Endodermal cell (in vitro differentiated cells): ENCODE measurements at regions not wholly inside any gene's neighbourhood (a gene's known extent, or its start where the extent isn't known, plus 50 kb on each side); places are given as distances from the start of the nearest gene placed in this dataset.

Experiments used
- DNase-seq: peaks from one replicate; pipeline ENCODE4 v3.0.0-alpha.2; 2017
- H3K27ac ChIP-seq: 2 replicates; pipeline ENCODE4 v1.5.1; 2013; ENCODE audit warnings: mild to moderate bottlenecking, low read depth, low read length, moderate library complexity
- H3K27me3 ChIP-seq: 2 replicates; pipeline ENCODE4 v1.6.1; 2013; ENCODE audit warnings: mild to moderate bottlenecking, low read length, moderate library complexity; ENCODE audit not compliant: insufficient read depth, control insufficient read depth, poor library complexity, severe bottlenecking
- H3K36me3 ChIP-seq: 2 replicates; pipeline ENCODE4 v1.7.0; 2013; ENCODE audit warnings: mild to moderate bottlenecking, low read length, moderate library complexity; ENCODE audit not compliant: control insufficient read depth, insufficient read depth
- H3K4me1 ChIP-seq: one replicate; pipeline ENCODE4 v1.7.0; 2013; ENCODE audit warnings: low read length; ENCODE audit not compliant: control insufficient read depth, insufficient read depth
- H3K4me3 ChIP-seq: 2 replicates; pipeline ENCODE4 v1.5.1; 2013; ENCODE audit warnings: mild to moderate bottlenecking, low read length, moderate library complexity
- H3K9ac ChIP-seq: 2 replicates; pipeline ENCODE4 v1.6.1; 2013; ENCODE audit warnings: mild to moderate bottlenecking, low read length, moderate library complexity; ENCODE audit not compliant: poor library complexity, severe bottlenecking; ENCODE audit errors: extremely low read depth
- H3K9me3 ChIP-seq: 2 replicates; pipeline ENCODE4 v1.6.1; 2013; ENCODE audit warnings: mild to moderate bottlenecking, low read length, moderate library complexity; ENCODE audit not compliant: control insufficient read depth
- H3K27ac Mint-ChIP-seq: 2 replicates; pipeline ENCODE4 v1.8.0; 2020; ENCODE audit warnings: mixed read lengths
- H3K27me3 Mint-ChIP-seq: 2 replicates; pipeline ENCODE4 v1.8.0; 2021; ENCODE audit warnings: mild to moderate bottlenecking, mixed read lengths; ENCODE audit not compliant: insufficient read depth
- H3K36me3 Mint-ChIP-seq: 2 replicates; pipeline ENCODE4 v1.8.0; 2020; ENCODE audit warnings: low read depth, mixed read lengths
- H3K4me1 Mint-ChIP-seq: 2 replicates; pipeline ENCODE4 v1.8.0; 2020; ENCODE audit warnings: mixed read lengths
- H3K4me3 Mint-ChIP-seq: 2 replicates; pipeline ENCODE4 v1.8.0; 2020; ENCODE audit warnings: mild to moderate bottlenecking, moderate library complexity, mixed read lengths
- H3K9me3 Mint-ChIP-seq: 2 replicates; pipeline ENCODE4 v1.8.0; 2020; ENCODE audit warnings: mild to moderate bottlenecking, mixed read lengths
- CTCF ChIP-seq: fragments of 200-600 bp; sonication (generic); conservative IDR thresholded peaks from 2 replicates; pipeline ENCODE4 v1.5.0; 2021; ENCODE audit warnings: antibody characterized with exemption, mild to moderate bottlenecking
- WGBS, 2 experiments: methylation state at CpG; one replicate each; pipeline versions ENCODE4 v1.1.5 to v1.1.7; 2013; ENCODE audit warnings: missing lambda C conversion rate in 2 of 2, mixed read lengths in 1 of 2; ENCODE audit not compliant: insufficient coverage in 1 of 2, insufficient read length in 1 of 2; 5-methylcytosine and 5-hydroxymethylcytosine counted together

GRCh38 chr17:79216826-79217225 is 142.2 kb downstream of the ENGASE start:
- no peak overlapping the region for H3K4me3 Mint-ChIP-seq
- peaks cover 15% of the 10 kb centered on the region for H3K27me3 Mint-ChIP-seq
- no peak for DNase-seq
- no peaks in the 10 kb centered on the region for H3K36me3 Mint-ChIP-seq
- no peak overlapping the region for H3K27ac Mint-ChIP-seq
- peaks cover 12% of the 10 kb centered on the region for H3K4me1 Mint-ChIP-seq
- no peaks in the 10 kb centered on the region for H3K9me3 Mint-ChIP-seq
- H3K4me3 ChIP-seq: no peak overlapping the region
- no peak overlapping the region for H3K27ac ChIP-seq
- no peak overlapping the region for H3K9ac ChIP-seq
- TF ChIP-seq CTCF: no peak
- no peaks in the 10 kb centered on the region for H3K4me1 ChIP-seq
- H3K36me3 ChIP-seq: no peaks in the 10 kb centered on the region
- 84 to 94% methylated on average over 3 to 6 of the region's 6 CpGs for WGBS, 2 experiments
- H3K9me3 ChIP-seq: no peaks in the 10 kb centered on the region
- peaks cover 16% of the 10 kb centered on the region for H3K27me3 ChIP-seq

- no peak overlapping the region for H3K4me3 Mint-ChIP-seq
- peaks cover 15% of the 10 kb centered on the region for H3K27me3 Mint-ChIP-seq
- Histone ChIP-seq H3K4me1 (no peaks in the 10 kb centered on the region), H3K36me3 (no peaks in the 10 kb centered on the region), H3K9me3 (no peaks in the 10 kb centered on the region), H3K4me3 (no peak overlapping the region), H3K9ac (no peak overlapping the region), H3K27ac (no peak overlapping the region), H3K27me3 (peaks cover 14% of the 10 kb centered on the region)
- H3K9me3 Mint-ChIP-seq: no peaks in the 10 kb centered on the region
- no peak for DNase-seq
- no peak overlapping the region for H3K27ac Mint-ChIP-seq
- peaks cover 12% of the 10 kb centered on the region for H3K4me1 Mint-ChIP-seq
- 83 to 86% methylated on average over 5 to 6 of the region's 6 CpGs for WGBS, 2 experiments
- TF ChIP-seq CTCF: no peak
- H3K36me3 Mint-ChIP-seq: no peaks in the 10 kb centered on the region
These were observed 141.8 kb downstream of the ENGASE start for GRCh38 chr17:79216391-79216790.

- Histone ChIP-seq H3K27me3 (peaks cover 6% of the 10 kb centered on the region), H3K4me1 (no peaks in the 10 kb centered on the region), H3K4me3 (no peak overlapping the region), H3K27ac (no peak overlapping the region), H3K36me3 (no peaks in the 10 kb centered on the region), H3K9me3 (no peaks in the 10 kb centered on the region), H3K9ac (no peak overlapping the region)
- peaks cover 12% of the 10 kb centered on the region for H3K4me1 Mint-ChIP-seq
- H3K9me3 Mint-ChIP-seq: no peaks in the 10 kb centered on the region
- peaks cover 13% of the 10 kb centered on the region for H3K27me3 Mint-ChIP-seq
- no peaks in the 10 kb centered on the region for H3K36me3 Mint-ChIP-seq
- no peak for DNase-seq
- TF ChIP-seq CTCF: no peak
- H3K27ac Mint-ChIP-seq: no peak overlapping the region
- no peak overlapping the region for H3K4me3 Mint-ChIP-seq
- 87 to 95% methylated on average over 6 to 13 of the region's 13 CpGs for WGBS, 2 experiments
These were observed 141.0 kb downstream of the ENGASE start for GRCh38 chr17:79215631-79216030.
